IPS DF 19.7 (cell line): ENCODE measurements at regions not wholly inside any gene's neighbourhood (a gene's known extent, or its start where the extent isn't known, plus 50 kb on each side); places are given as distances from the start of the nearest gene placed in this dataset.
"Not testable (repeated sequence)": the region's sequence is repeated elsewhere in the genome, so short reads cannot be mapped to it uniquely, and the experiment has no call there.

Experiments used
- DNase-seq: peaks from one replicate; pipeline ENCODE4 v3.0.0-alpha.2; 2013; ENCODE audit warnings: low read depth, low spot score

GRCh38 chr16:35195864-35196216 is 1736.4 kb downstream of the TP53TG3F start:
- no peak for DNase-seq

- DNase-seq = no peak
Observed at GRCh38 chr16:35196313-35196712, 1736.9 kb downstream of the TP53TG3F start.

DNA sequence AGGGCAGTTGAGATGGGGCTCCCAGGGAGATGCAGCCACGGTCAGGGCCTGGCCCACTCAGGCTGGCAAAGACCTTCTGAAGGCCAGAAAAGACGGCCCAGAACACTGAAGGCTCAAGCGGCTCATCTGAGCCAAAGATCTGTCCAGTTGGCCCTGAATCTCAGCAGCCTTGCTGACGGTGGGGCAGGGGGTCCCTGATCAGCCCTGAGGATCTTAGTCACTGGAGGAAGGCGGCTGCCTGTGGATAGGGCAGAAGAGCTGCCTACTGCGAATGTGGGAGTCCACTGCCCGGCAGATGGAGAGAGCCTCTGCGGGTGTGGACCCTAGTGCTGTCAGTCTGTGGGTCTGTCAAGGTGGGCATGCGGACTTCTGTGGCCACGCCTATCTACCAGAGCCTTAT is 1738.2 kb downstream of the TP53TG3F start:
- DNase-seq = no peak

DNA sequence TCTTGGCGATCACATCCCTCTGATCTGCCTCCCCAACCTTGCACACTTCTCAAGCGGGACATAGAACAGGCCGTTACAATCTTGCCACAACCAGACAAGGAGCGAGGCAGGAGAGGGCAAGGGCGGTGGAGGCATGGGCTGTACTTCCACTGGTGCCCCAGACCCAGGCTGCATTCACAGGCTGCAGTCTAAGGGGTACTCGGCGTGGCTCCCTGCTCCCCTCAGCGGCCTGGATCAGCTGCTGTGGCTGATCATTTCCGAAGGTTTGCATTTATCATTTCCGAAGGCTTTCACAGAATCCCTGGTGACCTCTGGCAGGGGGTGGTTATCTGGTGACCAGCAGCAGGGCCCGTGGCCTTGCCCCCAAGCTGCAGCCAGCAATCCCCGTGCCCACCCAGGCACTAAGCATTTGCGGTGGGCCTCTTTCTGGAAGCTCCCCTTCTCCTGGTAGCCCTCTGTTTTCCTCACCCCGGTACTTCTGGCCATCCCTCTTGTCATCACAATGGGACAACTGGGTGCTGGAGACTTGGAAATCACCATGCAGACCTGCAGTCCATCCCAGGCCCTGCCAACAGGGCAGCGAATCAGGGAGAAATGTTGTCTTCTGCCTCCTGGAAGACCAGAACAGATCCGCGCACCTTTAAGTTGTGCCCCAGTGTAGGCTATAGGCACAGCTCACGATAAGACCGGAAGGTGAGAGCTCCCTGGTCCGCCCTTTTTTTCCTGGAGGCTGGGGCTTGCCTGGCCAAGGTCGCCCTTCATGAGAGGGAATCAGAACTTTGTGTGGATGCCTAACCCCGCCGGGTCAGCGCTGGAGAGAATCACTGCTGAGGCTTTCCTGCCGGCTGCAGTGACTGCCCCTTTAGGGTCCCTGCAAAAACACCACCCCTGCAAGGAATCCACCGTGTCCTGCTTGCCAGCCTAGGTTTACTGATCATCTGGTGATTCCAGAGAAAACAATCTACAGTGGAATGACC is 1739.1 kb downstream of the TP53TG3F start:
- no peak for DNase-seq

DNA sequence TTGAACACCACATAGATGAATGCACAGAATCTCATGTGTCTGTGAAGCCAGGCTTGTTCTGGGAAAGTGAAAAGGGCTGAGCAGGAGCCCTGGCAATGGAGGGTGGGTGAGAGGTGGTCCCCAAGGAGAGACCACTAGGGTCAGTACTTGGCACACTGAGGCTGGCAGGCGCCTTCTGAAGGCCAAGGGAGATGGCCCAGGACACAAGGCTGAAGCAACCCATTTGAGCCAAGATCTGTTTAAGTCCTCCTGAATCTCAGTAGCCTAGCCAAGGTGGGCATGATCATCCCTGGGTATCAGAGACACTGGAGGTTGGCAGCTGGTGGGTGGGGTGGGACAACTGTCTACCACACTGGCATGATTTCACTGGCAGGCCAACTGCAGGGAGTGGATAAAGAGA is 1741.2 kb downstream of the TP53TG3F start:
- DNase-seq = no peak

- DNase-seq = no peak
Observed at GRCh38 chr16:35201151-35201550, 1741.7 kb downstream of the TP53TG3F start.

- no peak for DNase-seq
Observed at GRCh38 chr16:35203636-35204035, 1744.2 kb downstream of the TP53TG3F start.

DNA sequence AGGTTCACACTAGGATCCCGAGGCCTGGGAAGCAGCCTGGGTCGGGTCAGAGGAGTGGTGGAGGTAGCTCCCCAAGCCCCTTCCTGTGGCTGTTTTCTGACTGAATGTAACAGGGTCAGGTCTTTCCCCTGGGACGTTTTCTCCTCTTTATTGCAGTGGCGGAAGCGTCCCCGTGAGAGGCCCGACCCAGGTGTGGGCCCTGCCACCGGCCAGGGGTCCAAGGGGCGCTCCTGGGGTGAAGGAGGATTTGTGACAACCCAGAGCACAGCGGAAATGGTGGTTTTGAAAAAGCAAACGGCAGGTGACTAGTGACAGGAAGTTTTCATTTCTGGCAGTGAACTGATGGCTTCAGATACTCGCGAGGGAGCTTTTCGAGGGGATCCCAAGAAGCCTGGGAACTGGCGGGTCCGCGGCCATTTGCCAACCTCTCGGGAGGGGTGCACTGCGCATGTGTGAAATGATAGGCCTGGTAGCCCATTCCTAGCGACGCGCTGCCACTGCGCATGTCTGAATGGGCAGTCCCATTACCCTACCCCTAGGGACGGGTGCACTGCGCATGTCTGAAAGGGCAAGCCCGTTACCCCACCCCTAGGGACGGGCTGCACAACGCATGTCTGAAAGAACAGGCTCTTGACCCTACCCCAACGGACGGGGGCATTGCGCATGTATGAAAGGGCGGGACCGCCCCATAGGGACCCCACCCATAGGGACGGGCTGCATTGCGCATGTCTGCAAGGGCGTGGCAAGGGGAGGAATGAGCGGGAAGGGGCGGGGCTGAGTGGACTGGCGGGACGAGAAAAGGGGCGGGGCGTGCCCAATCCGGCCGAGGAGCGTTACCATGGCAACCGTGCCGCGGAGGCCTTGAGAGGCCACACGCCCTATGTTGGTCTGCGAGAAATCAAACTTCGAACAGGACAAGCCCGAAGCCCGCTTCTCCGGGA is 1747.9 kb downstream of the TP53TG3F start:
- no peak for DNase-seq

DNA sequence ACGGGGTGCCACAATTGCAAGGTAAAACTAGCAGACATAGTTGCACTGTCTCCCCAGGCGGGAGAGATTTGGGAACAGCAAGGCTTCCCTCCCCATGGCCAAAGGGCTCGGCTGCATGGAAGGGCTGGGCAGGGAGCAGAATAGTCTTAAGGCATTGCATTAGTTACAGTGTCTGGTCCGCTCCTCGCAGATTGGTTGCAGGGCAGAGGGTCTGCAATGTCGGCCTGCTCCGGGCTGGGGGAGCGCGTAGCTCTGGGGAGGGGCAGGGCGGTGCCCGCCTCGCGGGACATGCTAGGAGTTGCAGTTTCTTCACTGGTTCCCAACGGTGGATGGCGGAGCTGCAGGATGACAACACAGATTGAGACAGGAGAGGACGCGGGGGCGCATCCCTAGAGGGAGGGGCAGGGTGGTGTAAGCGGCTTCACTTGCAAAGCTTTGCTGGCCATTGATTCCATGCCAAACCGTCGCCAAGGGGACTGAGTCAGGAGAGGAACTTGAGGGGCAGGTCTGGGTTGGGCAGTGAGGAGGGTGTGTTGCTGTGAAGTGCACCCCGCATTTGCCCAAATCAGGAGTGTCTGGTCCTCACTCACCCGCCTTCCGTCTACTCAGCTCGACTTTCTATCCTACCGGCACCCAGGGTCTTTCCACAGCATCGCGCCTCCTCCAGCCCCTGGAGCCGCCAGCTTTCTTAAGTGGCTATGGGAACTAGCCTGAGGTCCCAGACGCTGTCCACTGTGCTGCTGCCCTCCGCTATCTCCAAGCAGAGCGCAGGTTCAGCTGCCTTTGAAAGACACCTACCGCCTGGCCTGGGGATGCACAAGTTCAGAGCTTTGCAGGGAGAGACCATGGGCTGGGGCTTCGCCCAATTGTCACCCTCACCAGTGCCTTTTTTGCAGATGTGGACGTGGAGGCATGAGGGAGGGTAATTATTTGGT is 1748.9 kb downstream of the TP53TG3F start:
- no peak for DNase-seq

GRCh38 chr16:35210681-35211433 is 1751.4 kb downstream of the TP53TG3F start:
- no peak for DNase-seq

GRCh38 chr16:35214840-35215239 is 1755.4 kb downstream of the TP53TG3F start:
- no peak for DNase-seq

DNA sequence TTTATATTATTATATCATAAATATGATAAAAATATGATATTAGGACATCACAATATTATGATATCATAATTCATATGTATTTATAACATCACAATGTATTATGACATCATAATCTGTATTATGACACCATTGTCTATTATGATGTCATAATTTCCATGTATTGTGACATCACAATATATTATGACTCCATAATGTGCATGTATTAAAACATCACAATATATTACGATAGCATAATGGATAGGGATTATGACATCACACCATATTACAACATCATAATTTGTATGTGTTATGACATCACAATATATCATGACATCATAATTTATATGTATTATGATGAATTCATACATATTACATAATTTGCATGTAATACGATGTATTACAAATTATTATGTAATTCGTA is 1755.9 kb downstream of the TP53TG3F start:
- DNase-seq = no peak

DNA sequence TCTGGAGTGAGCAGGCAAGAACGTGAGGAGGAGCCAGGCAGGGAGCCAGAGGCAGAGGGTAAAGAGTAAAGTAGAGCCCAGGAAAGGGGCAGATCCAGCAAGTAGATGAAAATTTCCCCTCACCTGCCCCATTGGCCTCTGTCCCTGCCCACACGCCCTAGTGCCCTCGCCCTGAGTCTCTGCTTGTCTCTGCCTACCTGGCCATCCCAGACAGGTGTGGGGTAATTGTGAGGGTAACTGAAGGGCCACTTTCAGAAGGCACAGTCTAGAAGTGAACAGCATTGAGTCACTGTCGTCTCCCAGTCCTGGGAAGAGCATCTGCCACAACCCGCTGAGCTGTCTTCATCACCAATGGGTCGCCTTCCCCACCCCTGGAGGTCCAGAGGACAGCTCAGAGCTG is 1756.8 kb downstream of the TP53TG3F start:
- DNase-seq = not testable (repeated sequence)

DNA sequence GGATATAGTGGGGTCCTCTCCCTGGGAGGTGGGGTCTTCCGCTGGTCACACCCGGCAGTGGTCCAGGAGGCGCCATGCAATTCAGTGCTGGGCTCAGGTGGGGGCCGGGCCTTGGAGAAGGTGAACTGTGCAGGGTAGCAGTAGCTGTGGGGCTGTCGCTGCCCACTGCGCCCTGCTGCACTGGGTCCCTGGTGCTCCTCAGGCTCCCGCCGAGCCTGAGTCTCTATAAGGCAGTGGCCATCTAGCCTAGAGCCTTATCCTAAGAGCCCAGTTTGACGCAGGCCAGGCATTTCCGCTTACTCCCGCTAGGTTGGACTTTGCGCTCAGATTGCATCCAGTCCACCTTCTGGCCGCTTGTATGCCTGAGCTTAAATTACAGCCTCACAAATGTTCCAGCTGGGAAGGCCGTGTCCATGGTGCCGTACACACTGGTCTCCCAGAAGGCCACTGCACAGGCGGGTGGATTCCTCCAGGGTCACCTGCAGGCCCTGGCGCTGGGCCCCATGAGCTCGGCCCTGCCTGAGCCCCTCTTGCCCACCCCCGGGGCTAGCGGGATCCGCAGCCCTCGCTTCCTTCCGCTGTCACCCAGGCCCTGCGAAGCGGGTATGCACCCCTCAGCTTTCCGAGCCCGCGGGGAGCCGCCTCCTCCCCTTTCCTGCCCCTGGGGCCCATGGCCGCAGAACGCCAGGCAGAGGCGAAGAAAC is 1762.2 kb downstream of the TP53TG3F start:
- DNase-seq = no peak

DNA sequence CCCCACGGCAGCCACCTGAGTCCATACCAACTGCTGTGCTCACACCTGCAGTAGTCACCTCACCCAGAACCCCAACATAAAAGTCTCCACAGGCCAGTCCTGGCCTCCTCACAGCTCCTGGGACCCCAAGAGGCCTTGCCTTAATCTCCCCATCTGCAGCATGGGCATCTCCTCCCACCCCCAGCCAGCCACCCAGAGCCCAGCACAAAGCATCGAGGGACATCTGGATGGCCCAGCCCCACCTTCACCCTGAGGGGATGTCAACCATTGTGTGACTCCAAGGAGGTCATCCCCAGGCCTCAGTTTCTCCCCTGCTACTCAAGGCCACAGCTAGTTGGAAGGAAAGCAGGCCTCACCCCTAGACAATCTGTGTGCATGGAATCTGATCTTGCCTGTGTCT is 1775.3 kb downstream of the TP53TG3F start:
- DNase-seq = no peak

DNA sequence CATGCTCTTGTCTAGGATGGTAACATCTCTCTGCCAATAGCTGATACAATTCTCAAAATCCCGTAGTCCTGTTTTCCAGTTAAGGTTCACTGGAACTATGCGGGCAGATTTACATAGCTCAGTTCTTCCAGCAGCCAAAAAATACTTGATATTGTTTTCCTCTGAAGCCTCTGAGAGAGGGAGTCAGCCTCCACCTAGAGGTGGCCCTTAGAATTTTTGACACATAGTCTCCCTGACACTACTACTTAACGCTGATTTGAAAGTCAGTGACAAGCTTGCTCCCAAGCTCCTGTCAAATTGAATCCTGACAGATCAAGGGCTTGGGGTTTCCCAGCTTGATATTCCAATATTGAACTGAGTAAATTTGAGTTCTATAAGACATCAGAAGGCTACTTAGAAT is 1780.1 kb downstream of the TP53TG3F start:
- DNase-seq = no peak

- DNase-seq = no peak
Observed at GRCh38 chr16:35249051-35249450, 1789.6 kb downstream of the TP53TG3F start.

- DNase-seq = no peak
Observed at GRCh38 chr16:35252356-35252936, 1793.0 kb downstream of the TP53TG3F start.

DNA sequence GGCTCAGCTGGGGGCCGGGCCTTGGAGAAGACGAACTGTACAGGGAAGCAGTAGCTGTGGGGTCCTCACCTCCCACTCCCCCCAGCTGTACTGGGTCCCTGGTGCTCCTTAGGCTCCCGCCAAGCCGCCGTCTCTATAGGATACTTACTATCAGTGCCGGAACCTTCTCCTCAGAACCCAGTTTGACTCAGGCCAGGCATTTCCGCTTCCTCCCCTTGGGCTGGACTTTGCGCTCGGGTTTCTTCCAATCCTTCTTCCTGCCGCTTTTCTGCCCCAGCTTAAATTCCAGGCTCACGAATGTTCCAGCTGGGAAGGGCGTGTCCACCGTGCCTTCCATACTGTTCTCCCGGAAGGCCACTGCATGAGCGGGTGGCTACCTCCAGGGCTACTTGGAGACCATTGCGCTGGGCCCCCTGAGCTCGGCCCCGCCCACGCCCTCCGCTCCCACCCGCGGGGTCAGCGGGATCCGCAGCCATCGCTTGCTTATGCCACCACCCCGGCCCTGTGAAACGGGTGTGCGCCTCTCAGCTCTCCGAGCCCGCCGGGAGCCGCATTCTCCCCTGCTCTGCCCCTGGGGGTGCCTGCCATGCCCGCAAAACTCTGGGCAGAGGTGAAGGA is 1795.9 kb downstream of the TP53TG3F start:
- DNase-seq = no peak
